ENCODE measurements at regions not wholly inside any gene's neighbourhood (a gene's known extent, or its start where the extent isn't known, plus 50 kb on each side); places are given as distances from the start of the nearest gene placed in this dataset.

GRCh38 chr10:128825626-128826025, 641.4 kb upstream of the MGMT start:
- H2AFZ ChIP-seq (ENCODE audit: low read length) = no peak overlapping the region
- H3K79me2 ChIP-seq (ENCODE audit: insufficient read depth, low read length) = no peaks in the 10 kb centered on the region
- no peak overlapping the region for H3K4me2 ChIP-seq (ENCODE audit: low read length)
- H3K9me3 ChIP-seq (ENCODE audit: low read length) = no peaks in the 10 kb centered on the region
- no peaks in the 10 kb centered on the region for H3K9me2 ChIP-seq (ENCODE audit: low read depth, low read length)
- TF ChIP-seq EZH2 (IDR thresholded peaks at IDR 0.05; ENCODE audit: borderline replicate concordance, low read length) (no peak), CTCF (IDR thresholded peaks at IDR 0.05; ENCODE audit: low read length) (no peak)
- 0 out of 2 replicates have a peak, but pooled peaks cover 7% of the 10 kb centered on the region for H3K27me3 ChIP-seq (ENCODE audit: insufficient read depth, low read length)
- no peaks in the 10 kb centered on the region for H3K4me1 ChIP-seq (ENCODE audit: insufficient read depth, low read length, severe bottlenecking)
- no peak overlapping the region for H3K4me3 ChIP-seq (ENCODE audit: low read depth, low read length, poor library complexity, severe bottlenecking)
- H3F3A ChIP-seq (ENCODE audit: insufficient read depth, low read length) = no peaks in the 10 kb centered on the region
- no peak overlapping the region for H3K9ac ChIP-seq (ENCODE audit: low read length)
- no peaks in the 10 kb centered on the region for H4K20me1 ChIP-seq (ENCODE audit: insufficient read depth, low read length)
- no peaks in the 10 kb centered on the region for H3K36me3 ChIP-seq (ENCODE audit: insufficient read depth, low read length)
- H3K27ac ChIP-seq (ENCODE audit: low read depth, low read length, poor library complexity, severe bottlenecking) = no peak overlapping the region

- no peak overlapping the region for H3K27ac ChIP-seq (ENCODE audit: low read depth, low read length, poor library complexity, severe bottlenecking)
- no peaks in the 10 kb centered on the region; the same call in 1 of the 2 replicates for H3K27me3 ChIP-seq (ENCODE audit: insufficient read depth, low read length)
- H3K36me3 ChIP-seq (ENCODE audit: insufficient read depth, low read length) = no peaks in the 10 kb centered on the region
- H3K79me2 ChIP-seq (ENCODE audit: insufficient read depth, low read length) = no peaks in the 10 kb centered on the region
- H2AFZ ChIP-seq (ENCODE audit: low read length) = no peak overlapping the region
- H3K9me2 ChIP-seq (ENCODE audit: low read depth, low read length) = no peaks in the 10 kb centered on the region
- H3K4me1 ChIP-seq (ENCODE audit: insufficient read depth, low read length, severe bottlenecking) = no peaks in the 10 kb centered on the region
- no peak overlapping the region for H3K4me2 ChIP-seq (ENCODE audit: low read length)
- H3K9me3 ChIP-seq (ENCODE audit: low read length) = no peaks in the 10 kb centered on the region
- no peak overlapping the region for H3K4me3 ChIP-seq (ENCODE audit: low read depth, low read length, poor library complexity, severe bottlenecking)
- TF ChIP-seq EZH2 (IDR thresholded peaks at IDR 0.05; ENCODE audit: borderline replicate concordance, low read length) (no peak), CTCF (IDR thresholded peaks at IDR 0.05; ENCODE audit: low read length) (no peak)
- H3K9ac ChIP-seq (ENCODE audit: low read length) = no peak overlapping the region
- no peaks in the 10 kb centered on the region for H4K20me1 ChIP-seq (ENCODE audit: insufficient read depth, low read length)
- no peaks in the 10 kb centered on the region for H3F3A ChIP-seq (ENCODE audit: insufficient read depth, low read length)
Observed at GRCh38 chr10:128833671-128834070, 633.4 kb upstream of the MGMT start.

- no peak overlapping the region for H3K4me2 ChIP-seq (ENCODE audit: low read length)
- no peaks in the 10 kb centered on the region for H3K9me2 ChIP-seq (ENCODE audit: low read depth, low read length)
- H3F3A ChIP-seq (ENCODE audit: insufficient read depth, low read length) = no peaks in the 10 kb centered on the region
- no peaks in the 10 kb centered on the region; the same call in 1 of the 2 replicates for H3K27me3 ChIP-seq (ENCODE audit: insufficient read depth, low read length)
- no peaks in the 10 kb centered on the region for H3K36me3 ChIP-seq (ENCODE audit: insufficient read depth, low read length)
- no peak overlapping the region for H2AFZ ChIP-seq (ENCODE audit: low read length)
- no peaks in the 10 kb centered on the region for H3K4me1 ChIP-seq (ENCODE audit: insufficient read depth, low read length, severe bottlenecking)
- TF ChIP-seq EZH2 (IDR thresholded peaks at IDR 0.05; ENCODE audit: borderline replicate concordance, low read length) = no peak
- no peak for TF ChIP-seq CTCF (IDR thresholded peaks at IDR 0.05; ENCODE audit: low read length)
- no peak overlapping the region for H3K27ac ChIP-seq (ENCODE audit: low read depth, low read length, poor library complexity, severe bottlenecking)
- no peaks in the 10 kb centered on the region for H3K79me2 ChIP-seq (ENCODE audit: insufficient read depth, low read length)
- no peaks in the 10 kb centered on the region for H3K9me3 ChIP-seq (ENCODE audit: low read length)
- no peak overlapping the region for H3K9ac ChIP-seq (ENCODE audit: low read length)
- H4K20me1 ChIP-seq (ENCODE audit: insufficient read depth, low read length) = no peaks in the 10 kb centered on the region
- no peak overlapping the region for H3K4me3 ChIP-seq (ENCODE audit: low read depth, low read length, poor library complexity, severe bottlenecking)
Observed at GRCh38 chr10:128835361-128835760, 631.7 kb upstream of the MGMT start.
